ENCODE measurements at regions not wholly inside any gene's neighbourhood (a gene's known extent, or its start where the extent isn't known, plus 50 kb on each side); places are given as distances from the start of the nearest gene placed in this dataset.

GRCh38 chr13:109408591-109409382, 377.6 kb downstream of the IRS2 start:
- Mint-ChIP-seq H3K4me1 (peaks cover 9% of the 10 kb centered on the region), H3K36me3 (peaks cover 5% of the 10 kb centered on the region; the same call in 1 of the 2 replicates), H3K27ac (no peak overlapping the region), H3K4me3 (no peak overlapping the region), H3K27me3 (ENCODE audit: low read depth) (no peaks in the 10 kb centered on the region), H3K9me3 (peaks cover 18% of the 10 kb centered on the region)
- ChIA-PET POLR2A (no interaction called here), CTCF (no interaction called here)
- no peak for DNase-seq (ENCODE audit: low spot score)
- TF ChIP-seq RORB (CRISPR knock-in tag; IDR thresholded peaks at IDR 0.05) (no peak), ATF2 (CRISPR knock-in tag; IDR thresholded peaks at IDR 0.05; ENCODE audit: borderline replicate concordance, low read depth) (no peak)
- ATAC-seq: no peak

- H3K4me3 Mint-ChIP-seq: no peak overlapping the region
- CTCF ChIA-PET: interaction anchor here (0.6 kb wide), 1 partner anchor 22 kb away, joined by 3 read pairs; no protein-coding TSS in a partner anchor
- H3K9me3 Mint-ChIP-seq: peaks cover 18% of the 10 kb centered on the region
- H3K27me3 Mint-ChIP-seq (ENCODE audit: low read depth): no peaks in the 10 kb centered on the region
- peaks cover 5% of the 10 kb centered on the region; the same call in 1 of the 2 replicates for H3K36me3 Mint-ChIP-seq
- POLR2A ChIA-PET: no interaction called here
- peaks cover 4% of the 10 kb centered on the region for H3K4me1 Mint-ChIP-seq
- TF ChIP-seq E2F5 (CRISPR knock-in tag; IDR thresholded peaks at IDR 0.05) (no peak), NR2C2 (CRISPR knock-in tag; IDR thresholded peaks at IDR 0.05) (no peak), ZNF512 (CRISPR knock-in tag; IDR thresholded peaks at IDR 0.05; ENCODE audit: borderline replicate concordance) (no peak), SOX15 (CRISPR knock-in tag; IDR thresholded peaks at IDR 0.05) (no peak), ZBTB21 (CRISPR knock-in tag; IDR thresholded peaks at IDR 0.05; ENCODE audit: borderline replicate concordance) (no peak), TCF7 (CRISPR knock-in tag; IDR thresholded peaks at IDR 0.05; ENCODE audit: low read depth) (no peak), ZNF423 (CRISPR knock-in tag; IDR thresholded peaks at IDR 0.05) (no peak), E2F4 (CRISPR knock-in tag; IDR thresholded peaks at IDR 0.05; ENCODE audit: borderline replicate concordance, low read depth) (no peak), FOXP4 (CRISPR knock-in tag; IDR thresholded peaks at IDR 0.05) (no peak), ZBTB43 (CRISPR knock-in tag; IDR thresholded peaks at IDR 0.05) (no peak), KAT7 (CRISPR knock-in tag; IDR thresholded peaks at IDR 0.05; ENCODE audit: borderline replicate concordance) (no peak), ERG (CRISPR knock-in tag; IDR thresholded peaks at IDR 0.05) (no peak), AFF4 (CRISPR knock-in tag; IDR thresholded peaks at IDR 0.05; ENCODE audit: borderline replicate concordance) (no peak), RORB (CRISPR knock-in tag; IDR thresholded peaks at IDR 0.05) (no peak), ZMAT4 (CRISPR knock-in tag; IDR thresholded peaks at IDR 0.05) (no peak)
- H3K27ac Mint-ChIP-seq: no peak overlapping the region
- DNase-seq (ENCODE audit: low spot score) (no peak), ATAC-seq (no peak)
Observed at GRCh38 chr13:109406376-109406992, 379.9 kb downstream of the IRS2 start.
